ENCODE measurements at regions not wholly inside any gene's neighbourhood (a gene's known extent, or its start where the extent isn't known, plus 50 kb on each side); places are given as distances from the start of the nearest gene placed in this dataset.

- no peak for TF ChIP-seq CTCF (IDR thresholded peaks at IDR 0.05)
- H3K36me3 Mint-ChIP-seq (ENCODE audit: low read depth), result no peaks in the 10 kb centered on the region
- H3K27ac Mint-ChIP-seq, result no peak overlapping the region
- H3K27me3 Mint-ChIP-seq (ENCODE audit: low read depth, poor library complexity), result peaks cover 73% of the 10 kb centered on the region
- peaks cover 11% of the 10 kb centered on the region for H3K9me3 Mint-ChIP-seq
- H3K4me3 Mint-ChIP-seq, result no peak overlapping the region
- DNase-seq, result no peak
- H3K4me1 Mint-ChIP-seq, result peaks cover 14% of the 10 kb centered on the region
Measured at GRCh38 chr1:22279735-22280134, 136.8 kb upstream of the WNT4 start.

DNA sequence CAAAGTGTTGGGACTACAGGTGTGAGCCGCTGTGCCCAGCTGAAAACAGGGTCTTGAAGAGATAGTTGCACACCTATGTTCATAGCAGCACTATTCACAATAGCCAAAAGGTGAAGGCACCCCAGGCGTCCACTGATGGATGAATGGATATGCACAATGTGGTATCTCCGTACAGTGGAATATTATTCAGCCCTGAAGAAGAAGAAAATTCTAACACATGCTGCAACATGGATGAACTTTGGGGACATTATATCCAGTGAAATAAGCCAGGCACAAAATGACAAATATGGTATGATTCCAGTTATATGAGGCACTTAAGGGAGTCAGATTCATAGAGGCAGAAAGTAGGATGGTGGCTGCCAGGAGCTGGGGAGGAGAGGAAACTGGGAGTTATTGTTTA lies 137.6 kb upstream of the WNT4 start:
- H3K4me1 Mint-ChIP-seq, result peaks cover 21% of the 10 kb centered on the region
- no peak overlapping the region for H3K4me3 Mint-ChIP-seq
- peaks cover 67% of the 10 kb centered on the region for H3K27me3 Mint-ChIP-seq (ENCODE audit: low read depth, poor library complexity)
- peaks cover 11% of the 10 kb centered on the region for H3K9me3 Mint-ChIP-seq
- no peak for DNase-seq
- H3K27ac Mint-ChIP-seq, result no peak overlapping the region
- no peaks in the 10 kb centered on the region for H3K36me3 Mint-ChIP-seq (ENCODE audit: low read depth)
- TF ChIP-seq CTCF (IDR thresholded peaks at IDR 0.05), result no peak

- Mint-ChIP-seq H3K4me3 (no peak overlapping the region), H3K4me1 (peaks cover 26% of the 10 kb centered on the region), H3K27me3 (ENCODE audit: low read depth, poor library complexity) (peaks cover 62% of the 10 kb centered on the region), H3K27ac (no peak overlapping the region), H3K36me3 (ENCODE audit: low read depth) (no peaks in the 10 kb centered on the region), H3K9me3 (peaks cover 11% of the 10 kb centered on the region)
- DNase-seq, result no peak
- TF ChIP-seq CTCF (IDR thresholded peaks at IDR 0.05), result no peak
Measured at GRCh38 chr1:22281521-22282363, 138.8 kb upstream of the WNT4 start.

GRCh38 chr1:22282364-22282995 lies 139.6 kb upstream of the WNT4 start:
- Mint-ChIP-seq H3K4me1 (peaks cover 26% of the 10 kb centered on the region), H3K4me3 (no peak overlapping the region), H3K27me3 (ENCODE audit: low read depth, poor library complexity) (peaks cover 57% of the 10 kb centered on the region), H3K9me3 (peaks cover 11% of the 10 kb centered on the region), H3K27ac (no peak overlapping the region), H3K36me3 (ENCODE audit: low read depth) (no peaks in the 10 kb centered on the region)
- no peak for DNase-seq
- no peak for TF ChIP-seq CTCF (IDR thresholded peaks at IDR 0.05)

DNA sequence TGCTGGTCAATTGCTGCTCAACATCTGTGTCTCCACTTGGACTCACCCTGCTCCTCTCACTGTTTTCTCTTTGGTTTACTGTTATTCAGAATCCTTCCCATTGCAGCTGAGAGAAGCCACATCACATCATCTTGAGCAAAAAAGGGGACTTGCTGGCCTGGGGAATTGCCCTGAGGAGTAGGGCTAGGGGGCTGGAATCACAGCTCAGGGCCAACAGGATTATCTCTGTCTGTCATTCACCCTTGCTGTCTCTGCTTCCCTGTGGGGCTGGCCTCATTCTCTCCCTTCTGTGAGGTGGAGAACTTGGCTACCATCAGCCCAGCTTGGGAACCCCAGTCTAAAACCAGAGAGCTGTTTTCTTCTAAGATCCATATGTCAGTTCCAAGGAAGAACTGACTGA lies 140.7 kb upstream of the WNT4 start:
- H3K27me3 Mint-ChIP-seq (ENCODE audit: low read depth, poor library complexity), result peaks cover 57% of the 10 kb centered on the region
- peaks cover 32% of the 10 kb centered on the region for H3K4me1 Mint-ChIP-seq
- H3K36me3 Mint-ChIP-seq (ENCODE audit: low read depth), result no peaks in the 10 kb centered on the region
- peaks cover 11% of the 10 kb centered on the region for H3K9me3 Mint-ChIP-seq
- H3K27ac Mint-ChIP-seq, result no peak overlapping the region
- no peak for DNase-seq
- TF ChIP-seq CTCF (IDR thresholded peaks at IDR 0.05), result no peak
- H3K4me3 Mint-ChIP-seq, result no peak overlapping the region

Measured in nephron progenitor cell (in vitro differentiated cells).